Liver (tissue), 8 donors: ENCODE measurements at regions not wholly inside any gene's neighbourhood (a gene's known extent, or its start where the extent isn't known, plus 50 kb on each side); places are given as distances from the start of the nearest gene placed in this dataset.

Source experiments
- DNase-seq: peaks from one replicate; pipeline ENCODE4 v3.0.0-alpha.2; 2017; ENCODE audit warnings: low spot score
- H3K27ac ChIP-seq, 2 donors: one replicate each; pipeline ENCODE4 v1.7.0; 2013; ENCODE audit warnings: inconsistent platforms in 2 of 2, low read length in 2 of 2, control low read depth in 1 of 2, low read depth in 1 of 2, mild to moderate bottlenecking in 1 of 2
- H3K27me3 ChIP-seq, 4 donors: one replicate each; pipeline versions ENCODE4 v1.6.1 to v1.7.0; 2013; ENCODE audit warnings: low read length in 3 of 4, inconsistent platforms in 1 of 4, mild to moderate bottlenecking in 1 of 4, moderate library complexity in 1 of 4; ENCODE audit not compliant: control insufficient read depth in 4 of 4, insufficient read depth in 4 of 4
- H3K36me3 ChIP-seq, 4 donors: one replicate each; pipeline versions ENCODE4 v1.6.1 to v1.7.0; 2013; ENCODE audit warnings: low read length in 3 of 4, mild to moderate bottlenecking in 3 of 4, low read depth in 1 of 4, moderate library complexity in 1 of 4; ENCODE audit not compliant: control insufficient read depth in 4 of 4, insufficient read depth in 3 of 4
- H3K4me1 ChIP-seq, 4 donors: one replicate each; pipeline versions ENCODE4 v1.6.1 to v1.7.0; 2013; ENCODE audit warnings: low read length in 3 of 4, mild to moderate bottlenecking in 3 of 4, moderate library complexity in 1 of 4; ENCODE audit not compliant: control insufficient read depth in 4 of 4, insufficient read depth in 4 of 4
- H3K4me3 ChIP-seq, 3 donors: one replicate each; pipeline versions ENCODE4 v1.6.1 to v1.7.0; 2013; ENCODE audit warnings: low read length in 3 of 3, control low read depth in 1 of 3, low read depth in 1 of 3, mild to moderate bottlenecking in 1 of 3
- H3K9ac ChIP-seq, 2 donors: one replicate each; pipeline ENCODE4 v1.7.0; 2013; ENCODE audit warnings: low read length in 2 of 2, mild to moderate bottlenecking in 2 of 2, moderate library complexity in 2 of 2, control low read depth in 1 of 2, low read depth in 1 of 2
- H3K9me3 ChIP-seq, 4 donors: one replicate each; pipeline versions ENCODE4 v1.6.1 to v1.7.0; 2013; ENCODE audit warnings: low read length in 3 of 4; ENCODE audit not compliant: control insufficient read depth in 4 of 4
- CTCF ChIP-seq: fragments of 150-350 bp; IDR thresholded peaks from 2 replicates; pipeline ENCODE4 v1.5.1; 2017; ENCODE audit warnings: improper control_type of control experiment, low read depth, low read length; ENCODE audit not compliant: missing input control
- FOXA2 ChIP-seq: IDR thresholded peaks from 2 replicates; pipeline ENCODE4 v1.6.1; 2016; ENCODE audit warnings: antibody characterized with exemption
- JUND ChIP-seq, 2 donors: IDR thresholded peaks; 2 replicates each; pipeline ENCODE4 v1.6.1; 2016; ENCODE audit warnings: antibody characterized with exemption in 2 of 2
- MAX ChIP-seq: IDR thresholded peaks from 2 replicates; pipeline ENCODE4 v1.6.1; 2016; ENCODE audit warnings: antibody characterized with exemption
- NR2F2 ChIP-seq: IDR thresholded peaks from 2 replicates; pipeline ENCODE4 v1.6.1; 2016; ENCODE audit warnings: antibody characterized with exemption
- RAD21 ChIP-seq, 2 donors: IDR thresholded peaks; 2 replicates each; pipeline ENCODE4 v1.6.1; 2016; ENCODE audit warnings: antibody characterized with exemption in 2 of 2, mild to moderate bottlenecking in 2 of 2
- RXRA ChIP-seq, 2 donors: IDR thresholded peaks; 2 replicates each; pipeline ENCODE4 v1.6.1; 2017 to 2018; ENCODE audit warnings: antibody characterized with exemption in 2 of 2, mild to moderate bottlenecking in 1 of 2
- SP1 ChIP-seq: IDR thresholded peaks from 2 replicates; pipeline ENCODE4 v1.6.1; 2018; ENCODE audit warnings: antibody characterized with exemption, mild to moderate bottlenecking
- TAF1 ChIP-seq: conservative IDR thresholded peaks from 2 replicates; pipeline ENCODE4 v1.6.1; 2016; ENCODE audit warnings: antibody characterized with exemption, mild to moderate bottlenecking
- YY1 ChIP-seq: IDR thresholded peaks from 2 replicates; pipeline ENCODE4 v1.6.1; 2016; ENCODE audit warnings: antibody characterized with exemption, mild to moderate bottlenecking
- ZBTB33 ChIP-seq: IDR thresholded peaks from 2 replicates; pipeline ENCODE4 v1.6.1; 2016; ENCODE audit warnings: antibody characterized with exemption
- WGBS: extraction: QIAGEN DNeasy Blood & Tissue Kit; methylation state at CpG from one replicate; pipeline ENCODE4 v1.1.7; 2013; 5-methylcytosine and 5-hydroxymethylcytosine counted together
- TF ChIP-seq, protein P1 (sequence below): IDR thresholded peaks from 2 replicates; pipeline ENCODE4 v1.6.1; 2016; ENCODE audit warnings: antibody characterized with exemption, mild to moderate bottlenecking
- donor health status: healthy.
- donor health status: healthy.
- donor health status: healthy.
- donor health status: healthy.
- donor health status: healthy.

- WGBS: 52% methylated on average over 4 of the region's 4 CpGs
- TF ChIP-seq NR2F2 (no peak), MAX (no peak), SP1 (no peak), ZBTB33 (no peak), RAD21 (IDR thresholded peaks at IDR 0.05) (no peak), CTCF (no peak), RXRA (IDR thresholded peaks at IDR 0.05) (no peak), TAF1 (no peak), JUND (IDR thresholded peaks at IDR 0.05) (no peak), FOXA2 (no peak), YY1 (no peak)
- TF ChIP-seq, protein P1, sequence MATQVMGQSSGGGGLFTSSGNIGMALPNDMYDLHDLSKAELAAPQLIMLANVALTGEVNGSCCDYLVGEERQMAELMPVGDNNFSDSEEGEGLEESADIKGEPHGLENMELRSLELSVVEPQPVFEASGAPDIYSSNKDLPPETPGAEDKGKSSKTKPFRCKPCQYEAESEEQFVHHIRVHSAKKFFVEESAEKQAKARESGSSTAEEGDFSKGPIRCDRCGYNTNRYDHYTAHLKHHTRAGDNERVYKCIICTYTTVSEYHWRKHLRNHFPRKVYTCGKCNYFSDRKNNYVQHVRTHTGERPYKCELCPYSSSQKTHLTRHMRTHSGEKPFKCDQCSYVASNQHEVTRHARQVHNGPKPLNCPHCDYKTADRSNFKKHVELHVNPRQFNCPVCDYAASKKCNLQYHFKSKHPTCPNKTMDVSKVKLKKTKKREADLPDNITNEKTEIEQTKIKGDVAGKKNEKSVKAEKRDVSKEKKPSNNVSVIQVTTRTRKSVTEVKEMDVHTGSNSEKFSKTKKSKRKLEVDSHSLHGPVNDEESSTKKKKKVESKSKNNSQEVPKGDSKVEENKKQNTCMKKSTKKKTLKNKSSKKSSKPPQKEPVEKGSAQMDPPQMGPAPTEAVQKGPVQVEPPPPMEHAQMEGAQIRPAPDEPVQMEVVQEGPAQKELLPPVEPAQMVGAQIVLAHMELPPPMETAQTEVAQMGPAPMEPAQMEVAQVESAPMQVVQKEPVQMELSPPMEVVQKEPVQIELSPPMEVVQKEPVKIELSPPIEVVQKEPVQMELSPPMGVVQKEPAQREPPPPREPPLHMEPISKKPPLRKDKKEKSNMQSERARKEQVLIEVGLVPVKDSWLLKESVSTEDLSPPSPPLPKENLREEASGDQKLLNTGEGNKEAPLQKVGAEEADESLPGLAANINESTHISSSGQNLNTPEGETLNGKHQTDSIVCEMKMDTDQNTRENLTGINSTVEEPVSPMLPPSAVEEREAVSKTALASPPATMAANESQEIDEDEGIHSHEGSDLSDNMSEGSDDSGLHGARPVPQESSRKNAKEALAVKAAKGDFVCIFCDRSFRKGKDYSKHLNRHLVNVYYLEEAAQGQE: no peak
- DNase-seq: no peak
- Histone ChIP-seq H3K27ac (no peak overlapping the region), H3K9ac (no peak overlapping the region), H3K4me1 (no peaks in the 10 kb centered on the region), H3K36me3 (no peaks in the 10 kb centered on the region), H3K4me3 (no peak overlapping the region), H3K9me3 (peaks cover 0 to 3% (median 3%) of the 10 kb centered on the region in 4 donors), H3K27me3 (no peaks in the 10 kb centered on the region)
Measured at GRCh38 chr19:29145756-29146155, 67.2 kb downstream of the UQCRFS1 start.

GRCh38 chr19:29143183-29143582 is 69.8 kb downstream of the UQCRFS1 start:
- Histone ChIP-seq H3K4me3 (no peak overlapping the region), H3K9ac (no peak overlapping the region), H3K9me3 (peaks cover 10 to 24% (median 22%) of the 10 kb centered on the region in 4 donors), H3K36me3 (no peaks in the 10 kb centered on the region), H3K27me3 (no peaks in the 10 kb centered on the region), H3K4me1 (no peaks in the 10 kb centered on the region), H3K27ac (no peak overlapping the region)
- 77% methylated on average over 4 of the region's 4 CpGs for WGBS
- no peak for TF ChIP-seq NR2F2
- no peak for TF ChIP-seq MAX
- TF ChIP-seq, protein P1: no peak
- TF ChIP-seq JUND (IDR thresholded peaks at IDR 0.05): no peak
- TF ChIP-seq SP1: no peak
- no peak for TF ChIP-seq YY1
- no peak for TF ChIP-seq ZBTB33
- no peak for TF ChIP-seq RAD21 (IDR thresholded peaks at IDR 0.05)
- no peak for DNase-seq
